Spleen (tissue), 7 donors: ENCODE measurements at regions not wholly inside any gene's neighbourhood (a gene's known extent, or its start where the extent isn't known, plus 50 kb on each side); places are given as distances from the start of the nearest gene placed in this dataset.

Experiments
- POLR2A ChIP-seq, 3 donors: fragments of 450-650 bp; IDR thresholded peaks; one replicate each; pipeline ENCODE4 v1.5.1; 2017; ENCODE audit warnings: antibody characterized with exemption in 3 of 3, mild to moderate bottlenecking in 1 of 3
- POLR2AphosphoS5 ChIP-seq, 3 donors: sonication (generic); formaldehyde crosslinking; IDR thresholded peaks; one replicate each; pipeline ENCODE4 v1.5.1; 2017; ENCODE audit warnings: antibody characterized with exemption in 3 of 3
- TF ChIP-seq, protein P1 (sequence below), 11 experiments: fragments of 200-600 bp in 7 of 11; fragments of 450-650 bp in 4 of 11; sonication (generic) in 4 of 11; IDR thresholded peaks in 8 of 11; conservative IDR thresholded peaks in 3 of 11; 1 replicate in 7 of 11; 2 replicates in 4 of 11; pipeline versions ENCODE4 v1.4.0 to v1.8.0; 2016 to 2021; ENCODE audit warnings: antibody characterized with exemption in 11 of 11, inconsistent platforms in 4 of 11, mild to moderate bottlenecking in 1 of 11
- donor health status: DM: no; HTN: no; CAD: no; lungs with moderate emphysema.
- donor health status: DM: no; HTN: no; CAD: no.
- donor health status: DM: no; HTN: no; CAD: no.

DNA sequence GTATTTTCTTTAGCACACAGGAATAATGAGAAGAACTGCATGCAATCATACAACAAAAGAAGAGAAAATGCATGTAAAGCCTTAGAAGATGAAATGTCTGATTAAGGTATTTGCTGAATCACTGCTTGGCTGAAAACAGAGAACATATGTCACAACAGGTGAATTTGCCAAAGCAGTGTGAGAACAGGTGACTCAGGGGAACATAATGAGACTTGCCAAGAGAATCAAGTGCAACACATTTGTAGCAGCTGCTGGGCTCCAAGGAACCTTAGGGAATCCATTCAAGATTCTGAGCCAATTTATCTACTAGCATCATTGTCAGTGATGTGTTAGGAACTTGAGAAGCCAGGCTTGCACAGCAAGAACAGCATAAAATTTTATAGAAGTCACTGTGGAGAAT is 273.1 kb downstream of the PCDH20 start:
- no peak for TF ChIP-seq POLR2A (IDR thresholded peaks at IDR 0.05)
- TF ChIP-seq, protein P1, sequence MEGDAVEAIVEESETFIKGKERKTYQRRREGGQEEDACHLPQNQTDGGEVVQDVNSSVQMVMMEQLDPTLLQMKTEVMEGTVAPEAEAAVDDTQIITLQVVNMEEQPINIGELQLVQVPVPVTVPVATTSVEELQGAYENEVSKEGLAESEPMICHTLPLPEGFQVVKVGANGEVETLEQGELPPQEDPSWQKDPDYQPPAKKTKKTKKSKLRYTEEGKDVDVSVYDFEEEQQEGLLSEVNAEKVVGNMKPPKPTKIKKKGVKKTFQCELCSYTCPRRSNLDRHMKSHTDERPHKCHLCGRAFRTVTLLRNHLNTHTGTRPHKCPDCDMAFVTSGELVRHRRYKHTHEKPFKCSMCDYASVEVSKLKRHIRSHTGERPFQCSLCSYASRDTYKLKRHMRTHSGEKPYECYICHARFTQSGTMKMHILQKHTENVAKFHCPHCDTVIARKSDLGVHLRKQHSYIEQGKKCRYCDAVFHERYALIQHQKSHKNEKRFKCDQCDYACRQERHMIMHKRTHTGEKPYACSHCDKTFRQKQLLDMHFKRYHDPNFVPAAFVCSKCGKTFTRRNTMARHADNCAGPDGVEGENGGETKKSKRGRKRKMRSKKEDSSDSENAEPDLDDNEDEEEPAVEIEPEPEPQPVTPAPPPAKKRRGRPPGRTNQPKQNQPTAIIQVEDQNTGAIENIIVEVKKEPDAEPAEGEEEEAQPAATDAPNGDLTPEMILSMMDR (IDR thresholded peaks at IDR 0.05 in 8 of 11, conservative IDR thresholded peaks at IDR 0.05 in 3 of 11): no peak
- no peak for TF ChIP-seq POLR2AphosphoS5 (IDR thresholded peaks at IDR 0.05)
